ENCODE measurements at regions not wholly inside any gene's neighbourhood (a gene's known extent, or its start where the extent isn't known, plus 50 kb on each side); places are given as distances from the start of the nearest gene placed in this dataset.

GRCh38 chr4:178838776-178839175 is 1396.5 kb upstream of the AGA start:
- no peak for DNase-seq

- no peak for DNase-seq
These were observed 1414.0 kb upstream of the AGA start for GRCh38 chr4:178856139-178856800.

- DNase-seq = no peak
These were observed 1429.2 kb upstream of the AGA start for GRCh38 chr4:178871476-178871875.

- no peak for DNase-seq
These were observed 1439.7 kb upstream of the AGA start for GRCh38 chr4:178881937-178882336.

- no peak for DNase-seq
These were observed 1451.9 kb upstream of the AGA start for GRCh38 chr4:178894126-178894525.

GRCh38 chr4:178899084-178899483 is 1456.8 kb upstream of the AGA start:
- DNase-seq = no peak

- no peak for DNase-seq
These were observed 1475.5 kb upstream of the AGA start for GRCh38 chr4:178917756-178918155.

- DNase-seq = no peak
These were observed 1494.9 kb upstream of the AGA start for GRCh38 chr4:178937130-178937529.

- no peak for DNase-seq
These were observed 1499.7 kb upstream of the AGA start for GRCh38 chr4:178941975-178942374.

- no peak for DNase-seq
These were observed 1511.3 kb upstream of the AGA start for GRCh38 chr4:178953447-178954120.

GRCh38 chr4:178955614-178956013 is 1513.4 kb upstream of the AGA start:
- no peak for DNase-seq

- DNase-seq = no peak
These were observed 1516.6 kb upstream of the AGA start for GRCh38 chr4:178958725-178959440.

- no peak for DNase-seq
These were observed 1521.3 kb upstream of the AGA start for GRCh38 chr4:178963446-178964045.

GRCh38 chr4:178966644-178967043 is 1524.4 kb upstream of the AGA start:
- DNase-seq = no peak

- no peak for DNase-seq
These were observed 1528.3 kb upstream of the AGA start for GRCh38 chr4:178970433-178971140.

- no peak for DNase-seq
These were observed 1534.6 kb upstream of the AGA start for GRCh38 chr4:178976861-178977260.

- DNase-seq = no peak
These were observed 1551.1 kb upstream of the AGA start for GRCh38 chr4:178993306-178993705.

GRCh38 chr4:179001918-179002317 is 1559.7 kb upstream of the AGA start:
- DNase-seq = no peak

- DNase-seq = no peak
These were observed 1565.5 kb upstream of the AGA start for GRCh38 chr4:179007755-179008154.

- DNase-seq = no peak
These were observed 1575.3 kb upstream of the AGA start for GRCh38 chr4:179017581-179017980.

GRCh38 chr4:179027569-179027968 is 1585.3 kb upstream of the AGA start:
- no peak for DNase-seq

GRCh38 chr4:179028321-179028720 is 1586.1 kb upstream of the AGA start:
- DNase-seq = no peak

GRCh38 chr4:179029683-179030082 is 1587.4 kb upstream of the AGA start:
- DNase-seq = no peak
